Stimulated activated CD4-positive, alpha-beta T cell treated with anti-CD3 and anti-CD28 coated beads, Interleukin-1b, Interleukin-23, amount 100 ng/mL, for 4 hours (primary cell): ENCODE measurements at regions not wholly inside any gene's neighbourhood (a gene's known extent, or its start where the extent isn't known, plus 50 kb on each side); places are given as distances from the start of the nearest gene placed in this dataset.

ENCODE experiments used
- DNase-seq, 2 donors: peaks; one replicate each; pipeline ENCODE4 v3.0.0-alpha.2; 2020; ENCODE audit warnings: low read depth in 2 of 2

- DNase-seq, result no peak
Observed at GRCh38 chr12:45587012-45587411, 142.5 kb upstream of the ARID2 start.

- DNase-seq, result no peak
Observed at GRCh38 chr12:45587877-45588533, 141.5 kb upstream of the ARID2 start.

- DNase-seq, result no peak
Observed at GRCh38 chr12:45590646-45591045, 138.9 kb upstream of the ARID2 start.

GRCh38 chr12:45591635-45592034 lies 137.9 kb upstream of the ARID2 start:
- no peak for DNase-seq

- DNase-seq, result no peak
Observed at GRCh38 chr12:45596366-45596765, 133.1 kb upstream of the ARID2 start.

- no peak for DNase-seq
Observed at GRCh38 chr12:45598336-45598735, 131.2 kb upstream of the ARID2 start.

GRCh38 chr12:45598761-45599160 lies 130.7 kb upstream of the ARID2 start:
- DNase-seq, result no peak

GRCh38 chr12:45599196-45599595 lies 130.3 kb upstream of the ARID2 start:
- no peak for DNase-seq

- no peak for DNase-seq
Observed at GRCh38 chr12:45601390-45601789, 128.1 kb upstream of the ARID2 start.

- no peak for DNase-seq
Observed at GRCh38 chr12:45601888-45602287, 127.6 kb upstream of the ARID2 start.

- no peak for DNase-seq
Observed at GRCh38 chr12:45605624-45606023, 123.9 kb upstream of the ARID2 start.

GRCh38 chr12:45611061-45611460 lies 118.4 kb upstream of the ARID2 start:
- DNase-seq, result no peak

- DNase-seq, result no peak
Observed at GRCh38 chr12:45611495-45611894, 118.0 kb upstream of the ARID2 start.

GRCh38 chr12:45612044-45612794 lies 117.3 kb upstream of the ARID2 start:
- no peak for DNase-seq

GRCh38 chr12:45613296-45613695 lies 116.2 kb upstream of the ARID2 start:
- DNase-seq, result no peak

GRCh38 chr12:45613855-45614254 lies 115.7 kb upstream of the ARID2 start:
- DNase-seq, result no peak

GRCh38 chr12:45615268-45615667 lies 114.2 kb upstream of the ARID2 start:
- DNase-seq, result no peak

GRCh38 chr12:45619736-45620135 lies 109.8 kb upstream of the ARID2 start:
- no peak for DNase-seq

- DNase-seq, result no peak
Observed at GRCh38 chr12:45621703-45622102, 107.8 kb upstream of the ARID2 start.

GRCh38 chr12:45622210-45622937 lies 107.1 kb upstream of the ARID2 start:
- no peak for DNase-seq

- no peak for DNase-seq
Observed at GRCh38 chr12:45623221-45623620, 106.3 kb upstream of the ARID2 start.

GRCh38 chr12:45623940-45624339 lies 105.6 kb upstream of the ARID2 start:
- DNase-seq, result no peak

GRCh38 chr12:45626965-45627364 lies 102.5 kb upstream of the ARID2 start:
- DNase-seq, result no peak
